K562 (cell line): ENCODE measurements at regions not wholly inside any gene's neighbourhood (a gene's known extent, or its start where the extent isn't known, plus 50 kb on each side); places are given as distances from the start of the nearest gene placed in this dataset.

Experiments
- ATAC-seq: fragments of 200-7000 bp; cut with Tn5 transposase; 3 replicates; pipeline ENCODE4 v1.9.1; 2020; ENCODE audit warnings: moderate library complexity
- BruUV-seq: library from RNA; stranded (reverse); fragments of 400-500 nt; replicated peaks from 2 replicates; lab custom pipeline; 2021; lab: Mats Ljungman, UMichigan
- CTCF ChIA-PET: fragments of 300-600 bp; formaldehyde crosslinking; extraction: SDS; loops from one replicate; lab custom pipeline; 2021; ENCODE audit warnings: low intra/inter-chr PET ratio; lab: Yijun Ruan, JAX
- POLR2A ChIA-PET: fragments of 300-600, 350-650 bp; sonication (Branson Sonifier 250); formaldehyde crosslinking; extraction: SDS; loops from one replicate; lab custom pipeline; 2021; ENCODE audit warnings: antibody characterized with exemption, inconsistent platforms; lab: Yijun Ruan, JAX
- DNase-seq, 4 experiments: peaks; one replicate each; pipeline versions ENCODE4 v3.0.0 to v3.0.0-alpha.2; 2011 to 2018; ENCODE audit warnings: low spot score in 3 of 4, mixed read lengths in 3 of 4; ENCODE audit errors: extremely low read depth in 1 of 4
- FAIRE-seq: peaks from 2 replicates; lab custom pipeline; 2011; peaks lifted over from hg19 to GRCh38; lab: Jason Lieb, UNC
- H2AFZ ChIP-seq: 2 replicates; pipeline ENCODE4 v1.6.0; 2011; ENCODE audit warnings: low read depth, low read length, control low read depth, inconsistent platforms
- H3K27ac ChIP-seq: fragments of 200-600 bp; 3 replicates; pipeline ENCODE4 v1.8.0; 2011; ENCODE audit warnings: low read depth, mild to moderate bottlenecking, control low read depth, inconsistent platforms, low read length, moderate library complexity, mixed read lengths; ENCODE audit errors: extremely low read depth
- H3K27me3 ChIP-seq, 2 experiments: fragments of 300-600 bp in 1 of 2; 2 replicates in 1 of 2; 3 replicates in 1 of 2; pipeline versions ENCODE4 v1.6.0 to v1.8.0; 2011; ENCODE audit warnings: inconsistent platforms in 2 of 2, low read length in 2 of 2, mild to moderate bottlenecking in 1 of 2, mixed read lengths in 1 of 2, moderate library complexity in 1 of 2; ENCODE audit not compliant: control insufficient read depth in 2 of 2, insufficient read depth in 2 of 2
- H3K36me3 ChIP-seq: fragments of 300-600 bp; 3 replicates; pipeline ENCODE4 v1.8.0; 2011; ENCODE audit warnings: mild to moderate bottlenecking, low read length, inconsistent platforms; ENCODE audit not compliant: control insufficient read depth, insufficient read depth
- H3K4me1 ChIP-seq, 2 experiments: fragments of 200-600 bp in 1 of 2; replicated peaks in 1 of 2; 2 replicates in 1 of 2; 3 replicates in 1 of 2; pipeline versions ENCODE4 v1.5.1 to v1.8.0; 2011; ENCODE audit warnings: inconsistent platforms in 2 of 2, low read length in 2 of 2, mild to moderate bottlenecking in 1 of 2, mixed read lengths in 1 of 2, moderate library complexity in 1 of 2; ENCODE audit not compliant: control insufficient read depth in 2 of 2, insufficient read depth in 2 of 2
- H3K4me2 ChIP-seq: 2 replicates; pipeline ENCODE4 v1.6.1; 2011; ENCODE audit warnings: low read length, control low read depth, inconsistent platforms, mixed read lengths; ENCODE audit not compliant: insufficient read depth
- H3K4me3 ChIP-seq: fragments of 200-600 bp; sonication (generic), shearing (Covaris generic); 2 replicates; pipeline ENCODE4 v1.5.1; 2016; ENCODE audit warnings: control low read depth, inconsistent platforms
- H3K79me2 ChIP-seq: fragments of 200-600 bp; 3 replicates; pipeline ENCODE4 v1.8.0; 2011; ENCODE audit warnings: low read length, inconsistent platforms; ENCODE audit not compliant: control insufficient read depth, insufficient read depth
- H3K9ac ChIP-seq, 2 experiments: 2 replicates each; pipeline versions ENCODE4 v1.6.0 to v1.6.1; 2011; ENCODE audit warnings: low read depth in 2 of 2, low read length in 2 of 2, control low read depth in 1 of 2, inconsistent platforms in 1 of 2, mild to moderate bottlenecking in 1 of 2, mixed read lengths in 1 of 2; ENCODE audit not compliant: insufficient read depth in 1 of 2
- H3K9me1 ChIP-seq: one replicate; pipeline ENCODE4 v1.6.0; 2011; ENCODE audit warnings: inconsistent platforms, mild to moderate bottlenecking, low read length, moderate library complexity; ENCODE audit not compliant: control insufficient read depth, insufficient read depth
- H3K9me3 ChIP-seq: replicated peaks from 2 replicates; pipeline ENCODE4 v1.5.1; 2011; ENCODE audit warnings: low read depth, low read length, inconsistent platforms; ENCODE audit not compliant: control insufficient read depth, insufficient read depth
- H4K20me1 ChIP-seq: replicated peaks from 2 replicates; pipeline ENCODE4 v1.6.1; 2011; ENCODE audit warnings: low read length, inconsistent platforms, mixed read lengths; ENCODE audit not compliant: control insufficient read depth, insufficient read depth
- ARID4B ChIP-seq: sonication (generic); formaldehyde crosslinking; IDR thresholded peaks from 2 replicates; pipeline ENCODE4 v1.8.0; 2022; ENCODE audit warnings: mild to moderate bottlenecking, missing genetic modification reagents
- HEY1 ChIP-seq: fragments of 250-450 bp; sonication (Bioruptor Pico); IDR thresholded peaks from 2 replicates; pipeline ENCODE4 v1.5.0; 2020; ENCODE audit warnings: mild to moderate bottlenecking, moderate library complexity, borderline replicate concordance
- MAZ ChIP-seq, 2 experiments: fragments of 450-650 bp in 1 of 2; sonication (generic) in 1 of 2; formaldehyde crosslinking; IDR thresholded peaks in 1 of 2; conservative IDR thresholded peaks in 1 of 2; 2 replicates each; pipeline versions ENCODE4 v1.4.0 to v1.5.0; 2020; ENCODE audit warnings: mild to moderate bottlenecking in 1 of 2, missing genetic modification reagents in 1 of 2
- MITF ChIP-seq: IDR thresholded peaks from 2 replicates; pipeline ENCODE4 v1.6.1; 2014; ENCODE audit warnings: antibody characterized with exemption
- NFE2L1 ChIP-seq: fragments of 450-650 bp; IDR thresholded peaks from 2 replicates; pipeline ENCODE4 v1.6.1; 2016; ENCODE audit warnings: missing genetic modification characterization, low read depth, mild to moderate bottlenecking, missing compliant biosample characterization, moderate library complexity, borderline replicate concordance
- NFIC ChIP-seq: fragments of 450-650 bp; IDR thresholded peaks from 2 replicates; pipeline ENCODE4 v1.6.1; 2017; ENCODE audit warnings: mild to moderate bottlenecking, inconsistent platforms
- RB1 ChIP-seq: fragments of 450-650 bp; IDR thresholded peaks from 2 replicates; pipeline ENCODE4 v1.6.1; 2017; ENCODE audit warnings: low read depth, mild to moderate bottlenecking
- RFX5 ChIP-seq: IDR thresholded peaks from 2 replicates; pipeline ENCODE4 v1.6.1; 2011; ENCODE audit warnings: low read depth, mild to moderate bottlenecking, improper control_type of control experiment, low read length
- TFAP4 ChIP-seq: sonication (generic); formaldehyde crosslinking; IDR thresholded peaks from 2 replicates; pipeline ENCODE4 v1.8.0; 2022; ENCODE audit warnings: missing genetic modification reagents, mild to moderate bottlenecking, moderate library complexity, borderline replicate concordance
- ZNF431 ChIP-seq: sonication (generic); formaldehyde crosslinking; IDR thresholded peaks from 2 replicates; pipeline ENCODE4 v1.8.0; 2022; ENCODE audit warnings: mild to moderate bottlenecking, missing genetic modification reagents
- WGBS: fragments of 100-300 bp; shearing (Covaris generic); methylation state at CpG from one replicate; pipeline ENCODE4 v1.1.6; 2016; ENCODE audit warnings: low coverage, mixed read lengths; ENCODE audit not compliant: insufficient coverage; ENCODE audit errors: missing lambda C conversion rate; 5-methylcytosine and 5-hydroxymethylcytosine counted together
- in situ Hi-C: fragments of 300-500 bp; cut with MboI; formaldehyde crosslinking; loops from 4 replicates; pipeline ENCODE4 v1.15.0; 2018; ENCODE audit warnings: inconsistent platforms, mixed read lengths
- intact Hi-C: fragments of 100-400 bp; cut with micrococcal nuclease; formaldehyde crosslinking; loops from 2 replicates; pipeline ENCODE4 v1.14.2; 2022
- TF ChIP-seq, protein P1 (sequence below): fragments of 250-450 bp; sonication (Bioruptor Pico); IDR thresholded peaks from 2 replicates; pipeline ENCODE4 v1.5.0; 2021
- TF ChIP-seq, protein P2 (sequence below), 2 experiments: fragments of 250-450 bp in 1 of 2; fragments of 450-650 bp in 1 of 2; sonication (Bioruptor Pico) in 1 of 2; IDR thresholded peaks; 2 replicates each; pipeline versions ENCODE4 v1.6.1 to v1.8.0; 2016 to 2021; ENCODE audit warnings: mild to moderate bottlenecking in 2 of 2, moderate library complexity in 2 of 2, missing compliant biosample characterization in 1 of 2, missing genetic modification characterization in 1 of 2

DNA sequence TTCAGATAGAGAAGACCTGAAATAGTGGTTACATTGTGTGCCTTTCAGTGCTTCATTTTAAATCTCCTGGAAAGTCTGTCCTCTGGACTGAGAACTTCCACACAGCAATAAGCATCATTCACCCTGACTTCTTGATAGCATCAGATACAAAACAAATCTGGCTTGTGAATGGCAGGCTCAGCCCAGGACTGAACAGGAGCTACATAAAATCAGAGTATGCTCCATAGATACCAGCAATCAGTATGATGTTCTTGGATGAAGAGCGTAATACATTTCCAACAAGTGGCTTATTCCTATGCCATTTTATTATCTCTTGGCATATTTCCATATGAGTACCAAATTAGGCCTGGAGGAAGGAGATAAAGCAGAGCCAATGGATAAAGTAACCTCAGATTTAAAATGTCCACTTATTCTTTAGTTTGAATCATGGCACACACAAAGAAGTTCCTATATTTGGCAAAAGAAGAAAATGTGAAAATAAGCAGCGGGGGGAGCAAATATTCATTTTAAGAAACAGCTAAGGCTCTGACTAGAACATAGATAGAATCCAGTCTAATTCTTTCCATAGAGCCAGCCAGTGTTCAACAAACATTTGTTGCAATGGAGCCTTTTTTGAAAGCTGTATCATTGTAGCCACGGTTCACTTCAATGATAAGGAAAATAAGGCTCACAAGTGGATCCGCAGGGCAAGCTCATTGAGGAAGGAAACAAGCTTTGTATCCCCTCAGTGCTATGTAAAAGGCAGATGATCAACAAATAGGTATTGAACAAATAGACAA is 230.8 kb upstream of the CHAC2 start:
- Histone ChIP-seq H3K9me1 (no peaks in the 10 kb centered on the region), H3K4me3 (no peak overlapping the region), H3K27ac (no peak overlapping the region), H3K27me3 (no peaks in the 10 kb centered on the region), H3K36me3 (no peaks in the 10 kb centered on the region), H3K4me1 (no peaks in the 10 kb centered on the region), H3K79me2 (no peaks in the 10 kb centered on the region), H3K9ac (no peak overlapping the region), H4K20me1 (no peaks in the 10 kb centered on the region), H3K9me3 (no peaks in the 10 kb centered on the region), H2AFZ (no peak overlapping the region), H3K4me2 (no peak overlapping the region)
- CTCF ChIA-PET: no interaction called here
- in situ Hi-C loops: no loop called here
- WGBS: 0% methylated on average over 4 of the region's 4 CpGs
- no peak for ATAC-seq
- POLR2A ChIA-PET: no interaction called here
- no TSS peak for BruUV-seq
- intact Hi-C loops: no loop called here
- DNase-seq: no peak
- no peak for FAIRE-seq
- TF ChIP-seq, protein P1, sequence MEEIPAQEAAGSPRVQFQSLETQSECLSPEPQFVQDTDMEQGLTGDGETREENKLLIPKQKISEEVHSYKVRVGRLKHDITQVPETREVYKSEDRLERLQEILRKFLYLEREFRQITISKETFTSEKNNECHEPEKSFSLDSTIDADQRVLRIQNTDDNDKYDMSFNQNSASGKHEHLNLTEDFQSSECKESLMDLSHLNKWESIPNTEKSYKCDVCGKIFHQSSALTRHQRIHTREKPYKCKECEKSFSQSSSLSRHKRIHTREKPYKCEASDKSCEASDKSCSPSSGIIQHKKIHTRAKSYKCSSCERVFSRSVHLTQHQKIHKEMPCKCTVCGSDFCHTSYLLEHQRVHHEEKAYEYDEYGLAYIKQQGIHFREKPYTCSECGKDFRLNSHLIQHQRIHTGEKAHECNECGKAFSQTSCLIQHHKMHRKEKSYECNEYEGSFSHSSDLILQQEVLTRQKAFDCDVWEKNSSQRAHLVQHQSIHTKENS (CRISPR knock-in tag): no peak
- TF ChIP-seq NFE2L1 (tag) (no peak), RFX5 (no peak), RB1 (no peak), TFAP4 (no peak), ZNF431 (CRISPR knock-in tag) (no peak), MAZ (CRISPR knock-in tag; conservative IDR thresholded peaks at IDR 0.05 in 1 of 2, IDR thresholded peaks at IDR 0.05 in 1 of 2) (no peak), HEY1 (CRISPR knock-in tag) (no peak), ARID4B (CRISPR knock-in tag) (no peak), NFIC (no peak), MITF (no peak)
- TF ChIP-seq, protein P2, sequence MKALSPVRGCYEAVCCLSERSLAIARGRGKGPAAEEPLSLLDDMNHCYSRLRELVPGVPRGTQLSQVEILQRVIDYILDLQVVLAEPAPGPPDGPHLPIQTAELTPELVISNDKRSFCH (CRISPR knock-in tag; IDR thresholded peaks at IDR 0.05): no peak
- TF ChIP-seq, protein P2 (tag; IDR thresholded peaks at IDR 0.05): no peak
